Hepatic stellate cell (primary cell): ENCODE measurements at regions not wholly inside any gene's neighbourhood (a gene's known extent, or its start where the extent isn't known, plus 50 kb on each side); places are given as distances from the start of the nearest gene placed in this dataset.

Experiments
- DNase-seq: peaks from one replicate; pipeline ENCODE4 v3.0.0; 2011; ENCODE audit warnings: low spot score

- no peak for DNase-seq
Observed at GRCh38 chr14:98711453-98711852, 560.5 kb downstream of the BCL11B start.

GRCh38 chr14:98714626-98715425, 557.2 kb downstream of the BCL11B start:
- DNase-seq: no peak

GRCh38 chr14:98716133-98716532, 555.9 kb downstream of the BCL11B start:
- no peak for DNase-seq

- DNase-seq: no peak
Observed at GRCh38 chr14:98721061-98721460, 550.9 kb downstream of the BCL11B start.

GRCh38 chr14:98724734-98725133, 547.3 kb downstream of the BCL11B start:
- no peak for DNase-seq

GRCh38 chr14:98725191-98725590, 546.8 kb downstream of the BCL11B start:
- no peak for DNase-seq

GRCh38 chr14:98725676-98726075, 546.3 kb downstream of the BCL11B start:
- DNase-seq: no peak

GRCh38 chr14:98726585-98727405, 545.2 kb downstream of the BCL11B start:
- no peak for DNase-seq

GRCh38 chr14:98728024-98728423, 544.0 kb downstream of the BCL11B start:
- DNase-seq: no peak

- no peak for DNase-seq
Observed at GRCh38 chr14:98728836-98729235, 543.2 kb downstream of the BCL11B start.

- DNase-seq: no peak
Observed at GRCh38 chr14:98731286-98731685, 540.7 kb downstream of the BCL11B start.

- DNase-seq: no peak
Observed at GRCh38 chr14:98731701-98732100, 540.3 kb downstream of the BCL11B start.

GRCh38 chr14:98733536-98733935, 538.5 kb downstream of the BCL11B start:
- DNase-seq: no peak

- no peak for DNase-seq
Observed at GRCh38 chr14:98736701-98737338, 535.2 kb downstream of the BCL11B start.

GRCh38 chr14:98741523-98741922, 530.5 kb downstream of the BCL11B start:
- no peak for DNase-seq

GRCh38 chr14:98742001-98742400, 530.0 kb downstream of the BCL11B start:
- DNase-seq: no peak

- DNase-seq: no peak
Observed at GRCh38 chr14:98743536-98743935, 528.5 kb downstream of the BCL11B start.

GRCh38 chr14:98748966-98749365, 523.0 kb downstream of the BCL11B start:
- DNase-seq: no peak

- no peak for DNase-seq
Observed at GRCh38 chr14:98751110-98751509, 520.9 kb downstream of the BCL11B start.

GRCh38 chr14:98752660-98753059, 519.3 kb downstream of the BCL11B start:
- DNase-seq: no peak

- DNase-seq: no peak
Observed at GRCh38 chr14:98754343-98755020, 517.5 kb downstream of the BCL11B start.

GRCh38 chr14:98756749-98757148, 515.2 kb downstream of the BCL11B start:
- DNase-seq: no peak
